Middle frontal gyrus (tissue), 1 donor: ENCODE measurements at regions not wholly inside any gene's neighbourhood (a gene's known extent, or its start where the extent isn't known, plus 50 kb on each side); places are given as distances from the start of the nearest gene placed in this dataset.

Experiments
- DNase-seq: peaks from one replicate; pipeline ENCODE4 v3.0.0-alpha.2; 2015; ENCODE audit warnings: low spot score; ENCODE audit errors: extremely low spot score

GRCh38 chr9:627336-627970 is 214.0 kb upstream of the DMRT1 start:
- no peak for DNase-seq

- no peak for DNase-seq
These were observed 212.4 kb upstream of the DMRT1 start for GRCh38 chr9:629146-629545.

- DNase-seq: no peak
These were observed 210.7 kb upstream of the DMRT1 start for GRCh38 chr9:630817-631216.

GRCh38 chr9:631596-631995 is 209.9 kb upstream of the DMRT1 start:
- DNase-seq: no peak

- DNase-seq: no peak
These were observed 208.0 kb upstream of the DMRT1 start for GRCh38 chr9:633461-633860.

GRCh38 chr9:636931-637591 is 204.4 kb upstream of the DMRT1 start:
- no peak for DNase-seq

GRCh38 chr9:638152-638551 is 203.3 kb upstream of the DMRT1 start:
- DNase-seq: no peak

GRCh38 chr9:642014-642413 is 199.5 kb upstream of the DMRT1 start:
- DNase-seq: no peak

- DNase-seq: no peak
These were observed 197.5 kb upstream of the DMRT1 start for GRCh38 chr9:643966-644365.

- no peak for DNase-seq
These were observed 194.0 kb upstream of the DMRT1 start for GRCh38 chr9:647522-647921.

GRCh38 chr9:649128-650074 is 192.1 kb upstream of the DMRT1 start:
- no peak for DNase-seq

GRCh38 chr9:650362-650761 is 191.1 kb upstream of the DMRT1 start:
- no peak for DNase-seq

GRCh38 chr9:651371-651770 is 190.1 kb upstream of the DMRT1 start:
- DNase-seq: no peak

GRCh38 chr9:652914-653313 is 188.6 kb upstream of the DMRT1 start:
- DNase-seq: no peak

- no peak for DNase-seq
These were observed 188.1 kb upstream of the DMRT1 start for GRCh38 chr9:653421-653820.

GRCh38 chr9:653856-654387 is 187.6 kb upstream of the DMRT1 start:
- no peak for DNase-seq

GRCh38 chr9:655875-656274 is 185.6 kb upstream of the DMRT1 start:
- no peak for DNase-seq

- no peak for DNase-seq
These were observed 184.4 kb upstream of the DMRT1 start for GRCh38 chr9:656926-657568.

GRCh38 chr9:659286-659685 is 182.2 kb upstream of the DMRT1 start:
- no peak for DNase-seq

GRCh38 chr9:660227-660626 is 181.3 kb upstream of the DMRT1 start:
- no peak for DNase-seq

GRCh38 chr9:663541-663940 is 178.0 kb upstream of the DMRT1 start:
- DNase-seq: no peak

GRCh38 chr9:665296-665695 is 176.2 kb upstream of the DMRT1 start:
- DNase-seq: no peak
